IMR-90 (cell line): ENCODE measurements at regions not wholly inside any gene's neighbourhood (a gene's known extent, or its start where the extent isn't known, plus 50 kb on each side); places are given as distances from the start of the nearest gene placed in this dataset.

Experiments used
- ATAC-seq: fragments of 200-7000 bp; cut with Tn5 transposase; 2 replicates; pipeline ENCODE4 v1.9.1; 2020; ENCODE audit warnings: low read depth, mild to moderate bottlenecking, moderate library complexity
- BruUV-seq: library from RNA; stranded (reverse); fragments of 400-500 nt; replicated peaks from 2 replicates; lab custom pipeline; 2021; lab: Mats Ljungman, UMichigan
- CTCF ChIA-PET: fragments of 300-600 bp; formaldehyde crosslinking; extraction: SDS; loops from one replicate; lab custom pipeline; 2021; ENCODE audit warnings: antibody characterized with exemption; lab: Yijun Ruan, JAX
- POLR2A ChIA-PET: fragments of 300-600 bp; sonication (Branson Sonifier 250); formaldehyde crosslinking; loops from one replicate; lab custom pipeline; 2022; ENCODE audit warnings: antibody characterized with exemption; ENCODE audit not compliant: unreplicated experiment; lab: Charles Lee
- DNase-seq: peaks from one replicate; pipeline ENCODE4 v3.0.0; 2013
- H2AFZ ChIP-seq: replicated peaks from 2 replicates; pipeline ENCODE3; 2013; ENCODE audit warnings: low read length, mild to moderate bottlenecking; ENCODE audit not compliant: poor library complexity
- H2AK5ac ChIP-seq: 2 replicates; pipeline ENCODE4 v1.6.1; 2013; ENCODE audit warnings: low read depth, low read length, inconsistent platforms
- H2AK9ac ChIP-seq: replicated peaks from 2 replicates; pipeline ENCODE3; 2013; ENCODE audit warnings: mild to moderate bottlenecking, low read depth, low read length, moderate library complexity; ENCODE audit not compliant: poor library complexity
- H2BK120ac ChIP-seq: 2 replicates; pipeline ENCODE4 v1.6.1; 2013; ENCODE audit warnings: low read depth, low read length, inconsistent platforms
- H2BK15ac ChIP-seq: 3 replicates; pipeline ENCODE4 v1.6.1; 2013; ENCODE audit warnings: low read depth, low read length, inconsistent platforms
- H2BK20ac ChIP-seq: 2 replicates; pipeline ENCODE4 v1.6.1; 2013; ENCODE audit warnings: low read depth, mild to moderate bottlenecking, inconsistent platforms, low read length, moderate library complexity
- H2BK5ac ChIP-seq: 2 replicates; pipeline ENCODE4 v1.6.1; 2013; ENCODE audit warnings: mild to moderate bottlenecking, low read depth, low read length, inconsistent platforms; ENCODE audit not compliant: poor library complexity, severe bottlenecking
- H3K14ac ChIP-seq: replicated peaks from 2 replicates; pipeline ENCODE4 v1.6.1; 2013; ENCODE audit warnings: low read depth, low read length, inconsistent platforms
- H3K18ac ChIP-seq: 2 replicates; pipeline ENCODE4 v1.6.1; 2013; ENCODE audit warnings: low read depth, low read length, control low read depth
- H3K23ac ChIP-seq: 2 replicates; pipeline ENCODE4 v1.6.1; 2013; ENCODE audit warnings: low read depth, low read length, inconsistent platforms
- H3K27ac ChIP-seq: 2 replicates; pipeline ENCODE4 v1.5.1; 2013; ENCODE audit warnings: mild to moderate bottlenecking, control low read depth, low read length; ENCODE audit not compliant: insufficient read depth
- H3K27me3 ChIP-seq: 2 replicates; pipeline ENCODE4 v1.6.1; 2013; ENCODE audit warnings: low read length; ENCODE audit not compliant: control insufficient read depth, insufficient read depth
- H3K36me3 ChIP-seq: 2 replicates; pipeline ENCODE4 v1.6.1; 2013; ENCODE audit warnings: low read length, mixed read lengths; ENCODE audit not compliant: control insufficient read depth, insufficient read depth
- H3K4ac ChIP-seq: 2 replicates; pipeline ENCODE4 v1.6.1; 2013; ENCODE audit warnings: low read depth, low read length, inconsistent platforms
- H3K4me1 ChIP-seq: 2 replicates; pipeline ENCODE4 v1.6.1; 2013; ENCODE audit warnings: low read length, mixed read lengths; ENCODE audit not compliant: control insufficient read depth, insufficient read depth
- H3K4me2 ChIP-seq: 2 replicates; pipeline ENCODE4 v1.6.1; 2013; ENCODE audit warnings: low read depth, mild to moderate bottlenecking, control low read depth, low read length, moderate library complexity
- H3K4me3 ChIP-seq: 2 replicates; pipeline ENCODE4 v1.5.1; 2013; ENCODE audit warnings: low read depth, mild to moderate bottlenecking, control low read depth, low read length, moderate library complexity; ENCODE audit not compliant: insufficient read depth
- H3K56ac ChIP-seq: 2 replicates; pipeline ENCODE4 v1.6.1; 2013; ENCODE audit warnings: low read length, inconsistent platforms; ENCODE audit not compliant: insufficient read depth; ENCODE audit errors: extremely low read depth
- H3K79me1 ChIP-seq, 2 experiments: 2 replicates each; pipeline ENCODE4 v1.6.1; 2013; ENCODE audit warnings: low read length in 2 of 2, inconsistent platforms in 1 of 2, low read depth in 1 of 2
- H3K9ac ChIP-seq: 2 replicates; pipeline ENCODE4 v1.6.1; 2013; ENCODE audit warnings: low read depth, low read length, control low read depth
- H3K9me1 ChIP-seq: 2 replicates; pipeline ENCODE4 v1.6.1; 2013; ENCODE audit warnings: low read length, inconsistent platforms; ENCODE audit not compliant: insufficient read depth
- H3K9me3 ChIP-seq: 2 replicates; pipeline ENCODE4 v1.6.1; 2013; ENCODE audit warnings: low read length; ENCODE audit not compliant: control insufficient read depth, insufficient read depth
- H4K20me1 ChIP-seq: 2 replicates; pipeline ENCODE4 v1.6.1; 2013; ENCODE audit warnings: low read length, inconsistent platforms; ENCODE audit not compliant: insufficient read depth
- H4K5ac ChIP-seq: 2 replicates; pipeline ENCODE4 v1.6.1; 2013; ENCODE audit warnings: mild to moderate bottlenecking, low read depth, low read length, control low read depth
- H4K8ac ChIP-seq, 2 experiments: 2 replicates each; pipeline ENCODE4 v1.6.1; 2013; ENCODE audit warnings: low read depth in 2 of 2, low read length in 2 of 2, control low read depth in 1 of 2, inconsistent platforms in 1 of 2
- H4K91ac ChIP-seq: 2 replicates; pipeline ENCODE4 v1.6.1; 2013; ENCODE audit warnings: low read depth, low read length, inconsistent platforms; ENCODE audit not compliant: insufficient read depth
- BHLHE40 ChIP-seq: fragments of 150-350 bp; IDR thresholded peaks from 2 replicates; pipeline ENCODE4 v1.6.1; 2016; ENCODE audit warnings: mild to moderate bottlenecking, low read depth, low read length
- CEBPB ChIP-seq: IDR thresholded peaks from 2 replicates; pipeline ENCODE4 v1.6.1; 2012; ENCODE audit warnings: low read depth, low read length, improper control_type of control experiment
- CHD1 ChIP-seq: IDR thresholded peaks from 2 replicates; pipeline ENCODE4 v1.6.1; 2012; ENCODE audit warnings: low read depth, low read length, improper control_type of control experiment
- FOS ChIP-seq: fragments of 150-350 bp; IDR thresholded peaks from 2 replicates; pipeline ENCODE4 v1.6.1; 2016; ENCODE audit warnings: low read depth, low read length
- MAFK ChIP-seq: IDR thresholded peaks from 2 replicates; pipeline ENCODE4 v1.6.1; 2012; ENCODE audit warnings: low read depth, low read length, improper control_type of control experiment
- MAZ ChIP-seq: IDR thresholded peaks from 2 replicates; pipeline ENCODE4 v1.6.1; 2012; ENCODE audit warnings: low read depth, mild to moderate bottlenecking, low read length, improper control_type of control experiment, moderate library complexity, borderline replicate concordance
- MXI1 ChIP-seq: IDR thresholded peaks from 2 replicates; pipeline ENCODE4 v1.6.1; 2012; ENCODE audit warnings: low read depth, mild to moderate bottlenecking, low read length, moderate library complexity, borderline replicate concordance
- NFE2L2 ChIP-seq: fragments of 150-350 bp; IDR thresholded peaks from 2 replicates; pipeline ENCODE4 v1.6.1; 2016; ENCODE audit warnings: low read depth, mild to moderate bottlenecking, low read length
- POLR2A ChIP-seq: IDR thresholded peaks from 2 replicates; pipeline ENCODE4 v1.6.1; 2012; ENCODE audit warnings: mild to moderate bottlenecking, low read depth, low read length
- RAD21 ChIP-seq: IDR thresholded peaks from 2 replicates; pipeline ENCODE4 v1.6.1; 2012; ENCODE audit warnings: low read length, improper control_type of control experiment
- RCOR1 ChIP-seq: IDR thresholded peaks from 2 replicates; pipeline ENCODE4 v1.6.1; 2012; ENCODE audit warnings: mild to moderate bottlenecking, low read length, improper control_type of control experiment; ENCODE audit not compliant: insufficient replicate concordance
- RFX5 ChIP-seq: IDR thresholded peaks from 2 replicates; pipeline ENCODE4 v1.8.0; 2012; ENCODE audit warnings: low read depth, mild to moderate bottlenecking, low read length, moderate library complexity
- SMC3 ChIP-seq: fragments of 150-350 bp; IDR thresholded peaks from 2 replicates; pipeline ENCODE4 v1.6.1; 2016; ENCODE audit warnings: low read depth, mild to moderate bottlenecking, antibody characterized with exemption, low read length, moderate library complexity
- WGBS, 2 experiments: methylation state at CpG; one replicate each; pipeline versions ENCODE4 v1.1.5 to v1.1.7; 2013; ENCODE audit warnings: missing lambda C conversion rate in 2 of 2; ENCODE audit not compliant: insufficient read length in 1 of 2; ENCODE audit errors: extremely low coverage in 2 of 2; 5-methylcytosine and 5-hydroxymethylcytosine counted together
- dilution Hi-C: fragments of 300-500 bp; cut with HindIII; formaldehyde crosslinking; loops from one replicate; pipeline ENCODE4 v1.14.3; 2018; ENCODE audit warnings: low sequenced_read_pairs; ENCODE audit not compliant: unreplicated experiment
- in situ Hi-C: fragments of 300-500 bp; cut with MboI; formaldehyde crosslinking; loops from 3 replicates; pipeline ENCODE4 v1.14.3; 2019; ENCODE audit warnings: low sequenced_read_pairs, inconsistent platforms, mixed read lengths
- intact Hi-C: fragments of 100-400 bp; cut with micrococcal nuclease; formaldehyde crosslinking; loops from 2 replicates; pipeline ENCODE4 v1.10.0; 2022
- TF ChIP-seq, protein P1 (sequence below): fragments of 150-350 bp; IDR thresholded peaks from 2 replicates; pipeline ENCODE4 v1.6.1; 2017; ENCODE audit warnings: mild to moderate bottlenecking, antibody characterized with exemption, low read length, low read depth
- TF ChIP-seq, protein P2 (sequence below): conservative IDR thresholded peaks from 2 replicates; pipeline ENCODE4 v1.5.1; 2012; ENCODE audit warnings: mild to moderate bottlenecking, low read depth, low read length, improper control_type of control experiment
- TF ChIP-seq, protein P3 (sequence below): fragments of 150-350 bp; IDR thresholded peaks from 2 replicates; pipeline ENCODE4 v1.6.1; 2016; ENCODE audit warnings: low read depth, mild to moderate bottlenecking, low read length, moderate library complexity, borderline replicate concordance

DNA sequence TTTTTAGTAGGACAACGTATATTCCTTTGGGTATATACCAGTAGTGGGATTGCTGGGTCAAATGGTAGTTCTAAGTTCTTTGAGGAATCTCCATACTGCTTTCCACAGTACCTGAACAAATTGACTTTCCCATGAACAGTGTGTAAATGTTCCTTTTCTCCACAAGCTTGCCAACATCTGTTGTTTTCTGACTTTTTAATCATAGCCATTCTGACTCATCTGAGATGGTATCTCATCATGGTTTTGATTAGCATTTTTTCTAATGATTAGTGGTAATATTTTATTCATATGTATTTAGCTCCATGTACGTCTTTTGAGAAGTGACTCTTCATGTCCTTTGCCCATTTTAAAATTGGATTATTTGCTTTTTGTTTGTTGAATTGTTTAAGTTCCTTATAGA lies 58.4 kb upstream of the CERS6 start:
- in situ Hi-C loops, result no loop called here
- Histone ChIP-seq H3K4me3 (no peak overlapping the region), H2AFZ (no peak overlapping the region), H2BK20ac (no peak overlapping the region), H2BK15ac (no peak overlapping the region), H3K4me1 (no peaks in the 10 kb centered on the region), H3K79me1 (no peaks in the 10 kb centered on the region), H3K4me2 (no peak overlapping the region), H3K9ac (no peak overlapping the region), H3K27me3 (no peaks in the 10 kb centered on the region; the same call in 1 of the 2 replicates), H4K91ac (no peak overlapping the region), H2AK9ac (no peak overlapping the region), H3K23ac (no peak overlapping the region), H2BK5ac (no peak overlapping the region), H4K8ac (no peak overlapping the region), H4K5ac (no peak overlapping the region), H3K18ac (no peak overlapping the region), H4K20me1 (no peaks in the 10 kb centered on the region), H3K9me3 (no peaks in the 10 kb centered on the region), H3K27ac (no peak overlapping the region), H3K9me1 (no peaks in the 10 kb centered on the region), H2BK120ac (no peak overlapping the region), H3K36me3 (no peaks in the 10 kb centered on the region), H3K56ac (no peak overlapping the region), H3K14ac (no peak overlapping the region), H3K4ac (no peak overlapping the region), H2AK5ac (no peak overlapping the region)
- no CpG with 5 or more reads among the region's 2 CpGs for WGBS, 2 experiments
- BruUV-seq, result no TSS peak
- DNase-seq (no peak), ATAC-seq (no peak)
- dilution Hi-C loops, result no loop called here
- ChIA-PET CTCF (no interaction called here), POLR2A (no interaction called here)
- intact Hi-C loops, result no loop called here
- TF ChIP-seq POLR2A (no peak), MAFK (no peak), MXI1 (no peak), CHD1 (no peak), RAD21 (no peak), CEBPB (no peak), BHLHE40 (no peak), MAZ (no peak), RFX5 (no peak), SMC3 (no peak), RCOR1 (no peak), FOS (no peak), NFE2L2 (no peak)
- TF ChIP-seq, protein P1, sequence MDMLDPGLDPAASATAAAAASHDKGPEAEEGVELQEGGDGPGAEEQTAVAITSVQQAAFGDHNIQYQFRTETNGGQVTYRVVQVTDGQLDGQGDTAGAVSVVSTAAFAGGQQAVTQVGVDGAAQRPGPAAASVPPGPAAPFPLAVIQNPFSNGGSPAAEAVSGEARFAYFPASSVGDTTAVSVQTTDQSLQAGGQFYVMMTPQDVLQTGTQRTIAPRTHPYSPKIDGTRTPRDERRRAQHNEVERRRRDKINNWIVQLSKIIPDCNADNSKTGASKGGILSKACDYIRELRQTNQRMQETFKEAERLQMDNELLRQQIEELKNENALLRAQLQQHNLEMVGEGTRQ, result no peak
- TF ChIP-seq, protein P2, sequence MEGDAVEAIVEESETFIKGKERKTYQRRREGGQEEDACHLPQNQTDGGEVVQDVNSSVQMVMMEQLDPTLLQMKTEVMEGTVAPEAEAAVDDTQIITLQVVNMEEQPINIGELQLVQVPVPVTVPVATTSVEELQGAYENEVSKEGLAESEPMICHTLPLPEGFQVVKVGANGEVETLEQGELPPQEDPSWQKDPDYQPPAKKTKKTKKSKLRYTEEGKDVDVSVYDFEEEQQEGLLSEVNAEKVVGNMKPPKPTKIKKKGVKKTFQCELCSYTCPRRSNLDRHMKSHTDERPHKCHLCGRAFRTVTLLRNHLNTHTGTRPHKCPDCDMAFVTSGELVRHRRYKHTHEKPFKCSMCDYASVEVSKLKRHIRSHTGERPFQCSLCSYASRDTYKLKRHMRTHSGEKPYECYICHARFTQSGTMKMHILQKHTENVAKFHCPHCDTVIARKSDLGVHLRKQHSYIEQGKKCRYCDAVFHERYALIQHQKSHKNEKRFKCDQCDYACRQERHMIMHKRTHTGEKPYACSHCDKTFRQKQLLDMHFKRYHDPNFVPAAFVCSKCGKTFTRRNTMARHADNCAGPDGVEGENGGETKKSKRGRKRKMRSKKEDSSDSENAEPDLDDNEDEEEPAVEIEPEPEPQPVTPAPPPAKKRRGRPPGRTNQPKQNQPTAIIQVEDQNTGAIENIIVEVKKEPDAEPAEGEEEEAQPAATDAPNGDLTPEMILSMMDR, result no peak
- TF ChIP-seq, protein P3, sequence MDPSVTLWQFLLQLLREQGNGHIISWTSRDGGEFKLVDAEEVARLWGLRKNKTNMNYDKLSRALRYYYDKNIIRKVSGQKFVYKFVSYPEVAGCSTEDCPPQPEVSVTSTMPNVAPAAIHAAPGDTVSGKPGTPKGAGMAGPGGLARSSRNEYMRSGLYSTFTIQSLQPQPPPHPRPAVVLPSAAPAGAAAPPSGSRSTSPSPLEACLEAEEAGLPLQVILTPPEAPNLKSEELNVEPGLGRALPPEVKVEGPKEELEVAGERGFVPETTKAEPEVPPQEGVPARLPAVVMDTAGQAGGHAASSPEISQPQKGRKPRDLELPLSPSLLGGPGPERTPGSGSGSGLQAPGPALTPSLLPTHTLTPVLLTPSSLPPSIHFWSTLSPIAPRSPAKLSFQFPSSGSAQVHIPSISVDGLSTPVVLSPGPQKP, result no peak
